Vagina (tissue), 2 donors: ENCODE measurements at regions not wholly inside any gene's neighbourhood (a gene's known extent, or its start where the extent isn't known, plus 50 kb on each side); places are given as distances from the start of the nearest gene placed in this dataset.

ENCODE experiments used
- POLR2A ChIP-seq, 2 donors: fragments of 450-650 bp; IDR thresholded peaks; one replicate each; pipeline ENCODE4 v1.6.1; 2017; ENCODE audit warnings: antibody characterized with exemption in 2 of 2, mild to moderate bottlenecking in 2 of 2, moderate library complexity in 2 of 2
- TF ChIP-seq, protein P1 (sequence below), 3 experiments: fragments of 450-650 bp in 2 of 3; fragments of 200-600 bp in 1 of 3; sonication (generic) in 1 of 3; IDR thresholded peaks; one replicate each; pipeline ENCODE4 v1.5.1; 2017 to 2019; ENCODE audit warnings: antibody characterized with exemption in 3 of 3, mild to moderate bottlenecking in 2 of 3, moderate library complexity in 2 of 3

DNA sequence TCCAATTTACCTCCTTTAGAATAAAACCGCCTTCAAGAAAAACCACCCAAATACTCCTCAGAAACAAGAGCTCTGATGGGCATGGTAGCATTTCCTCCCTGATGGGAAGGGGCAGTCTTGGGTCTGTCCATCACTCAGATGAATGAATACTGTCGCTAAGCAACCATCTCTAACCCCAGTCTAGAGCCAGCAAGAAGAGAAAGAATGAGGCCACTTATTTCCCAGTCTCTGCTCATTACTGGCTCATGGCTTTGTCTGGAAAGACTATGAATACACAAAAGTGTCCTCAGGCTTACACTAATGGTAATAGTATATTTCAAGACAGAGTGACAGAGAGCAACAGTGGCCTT, 51.0 kb upstream of the F3 start:
- TF ChIP-seq, protein P1, sequence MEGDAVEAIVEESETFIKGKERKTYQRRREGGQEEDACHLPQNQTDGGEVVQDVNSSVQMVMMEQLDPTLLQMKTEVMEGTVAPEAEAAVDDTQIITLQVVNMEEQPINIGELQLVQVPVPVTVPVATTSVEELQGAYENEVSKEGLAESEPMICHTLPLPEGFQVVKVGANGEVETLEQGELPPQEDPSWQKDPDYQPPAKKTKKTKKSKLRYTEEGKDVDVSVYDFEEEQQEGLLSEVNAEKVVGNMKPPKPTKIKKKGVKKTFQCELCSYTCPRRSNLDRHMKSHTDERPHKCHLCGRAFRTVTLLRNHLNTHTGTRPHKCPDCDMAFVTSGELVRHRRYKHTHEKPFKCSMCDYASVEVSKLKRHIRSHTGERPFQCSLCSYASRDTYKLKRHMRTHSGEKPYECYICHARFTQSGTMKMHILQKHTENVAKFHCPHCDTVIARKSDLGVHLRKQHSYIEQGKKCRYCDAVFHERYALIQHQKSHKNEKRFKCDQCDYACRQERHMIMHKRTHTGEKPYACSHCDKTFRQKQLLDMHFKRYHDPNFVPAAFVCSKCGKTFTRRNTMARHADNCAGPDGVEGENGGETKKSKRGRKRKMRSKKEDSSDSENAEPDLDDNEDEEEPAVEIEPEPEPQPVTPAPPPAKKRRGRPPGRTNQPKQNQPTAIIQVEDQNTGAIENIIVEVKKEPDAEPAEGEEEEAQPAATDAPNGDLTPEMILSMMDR (IDR thresholded peaks at IDR 0.05): no peak
- TF ChIP-seq POLR2A (IDR thresholded peaks at IDR 0.05): no peak
